ENCODE measurements at regions not wholly inside any gene's neighbourhood (a gene's known extent, or its start where the extent isn't known, plus 50 kb on each side); places are given as distances from the start of the nearest gene placed in this dataset.

GRCh38 chr3:190252080-190252479 lies 70.2 kb downstream of the CLDN1 start:
- no peak for DNase-seq

- DNase-seq, result no peak
These were observed 72.8 kb downstream of the CLDN1 start for GRCh38 chr3:190249414-190249813.

GRCh38 chr3:190242147-190242546 lies 80.1 kb downstream of the CLDN1 start:
- DNase-seq, result no peak

- no peak for DNase-seq
These were observed 82.9 kb downstream of the CLDN1 start for GRCh38 chr3:190239325-190239724.

- no peak for DNase-seq
These were observed 83.4 kb downstream of the CLDN1 start for GRCh38 chr3:190238871-190239270.

- no peak for DNase-seq
These were observed 87.6 kb downstream of the CLDN1 start for GRCh38 chr3:190234621-190235020.

GRCh38 chr3:190229632-190230424 lies 92.4 kb downstream of the CLDN1 start:
- no peak for DNase-seq

- DNase-seq, result no peak
These were observed 95.2 kb downstream of the CLDN1 start for GRCh38 chr3:190227064-190227463.

- DNase-seq, result peak; percentile 7
These were observed 97.2 kb downstream of the CLDN1 start for GRCh38 chr3:190224863-190225692.

- DNase-seq, result no peak
These were observed 97.8 kb downstream of the CLDN1 start for GRCh38 chr3:190224456-190224855.

- DNase-seq, result no peak
These were observed 99.3 kb downstream of the CLDN1 start for GRCh38 chr3:190222916-190223315.

- no peak for DNase-seq
These were observed 99.9 kb downstream of the CLDN1 start for GRCh38 chr3:190222360-190222759.

- DNase-seq, result no peak
These were observed 99.7 kb upstream of the P3H2 start for GRCh38 chr3:190220362-190220761.

GRCh38 chr3:190217081-190217480 lies 96.4 kb upstream of the P3H2 start:
- no peak for DNase-seq

- DNase-seq, result no peak
These were observed 93.0 kb upstream of the P3H2 start for GRCh38 chr3:190213727-190214126.

GRCh38 chr3:190210608-190211007 lies 89.9 kb upstream of the P3H2 start:
- peak; percentile 3 for DNase-seq

- no peak for DNase-seq
These were observed 88.8 kb upstream of the P3H2 start for GRCh38 chr3:190209533-190209932.

GRCh38 chr3:190208196-190208595 lies 87.5 kb upstream of the P3H2 start:
- DNase-seq, result no peak

GRCh38 chr3:190205739-190206138 lies 85.0 kb upstream of the P3H2 start:
- no peak for DNase-seq

GRCh38 chr3:190204200-190204599 lies 83.5 kb upstream of the P3H2 start:
- DNase-seq, result no peak

GRCh38 chr3:190197346-190197763 lies 76.7 kb upstream of the P3H2 start:
- no peak for DNase-seq

- DNase-seq, result no peak
These were observed 73.8 kb upstream of the P3H2 start for GRCh38 chr3:190194506-190194905.

- DNase-seq, result no peak
These were observed 72.5 kb upstream of the P3H2 start for GRCh38 chr3:190193210-190193609.

- no peak for DNase-seq
These were observed 72.0 kb upstream of the P3H2 start for GRCh38 chr3:190192739-190193138.

Data from CD4-positive, alpha-beta T cell treated with Interleukin-21 for 1 hour (primary cell).